ENCODE measurements at regions not wholly inside any gene's neighbourhood (a gene's known extent, or its start where the extent isn't known, plus 50 kb on each side); places are given as distances from the start of the nearest gene placed in this dataset.

- TF ChIP-seq ZFX (IDR thresholded peaks at IDR 0.05) (no peak), CTCF (conservative IDR thresholded peaks at IDR 0.05) (no peak)
- no peak overlapping the region for H3K27ac ChIP-seq
Measured at GRCh38 chr9:20216438-20216837, 405.9 kb downstream of the MLLT3 start.

GRCh38 chr9:20215552-20215951, 406.7 kb downstream of the MLLT3 start:
- TF ChIP-seq CTCF (conservative IDR thresholded peaks at IDR 0.05) = no peak
- no peak for TF ChIP-seq ZFX (IDR thresholded peaks at IDR 0.05)
- no peak overlapping the region for H3K27ac ChIP-seq

- TF ChIP-seq ZFX (IDR thresholded peaks at IDR 0.05) (no peak), CTCF (conservative IDR thresholded peaks at IDR 0.05) (no peak)
- no peak overlapping the region for H3K27ac ChIP-seq
Measured at GRCh38 chr9:20212806-20213205, 409.5 kb downstream of the MLLT3 start.

GRCh38 chr9:20209391-20210340, 412.6 kb downstream of the MLLT3 start:
- no peak for TF ChIP-seq ZFX (IDR thresholded peaks at IDR 0.05)
- TF ChIP-seq CTCF (conservative IDR thresholded peaks at IDR 0.05) = no peak
- no peak overlapping the region for H3K27ac ChIP-seq

GRCh38 chr9:20208961-20209371, 413.3 kb downstream of the MLLT3 start:
- TF ChIP-seq CTCF (conservative IDR thresholded peaks at IDR 0.05) (no peak), ZFX (IDR thresholded peaks at IDR 0.05) (no peak)
- no peak overlapping the region for H3K27ac ChIP-seq

- H3K27ac ChIP-seq = no peak overlapping the region
- TF ChIP-seq ZFX (IDR thresholded peaks at IDR 0.05) (no peak), CTCF (conservative IDR thresholded peaks at IDR 0.05) (no peak)
Measured at GRCh38 chr9:20208226-20208625, 414.1 kb downstream of the MLLT3 start.

GRCh38 chr9:20207176-20207575, 415.1 kb downstream of the MLLT3 start:
- TF ChIP-seq CTCF (conservative IDR thresholded peaks at IDR 0.05) (no peak), ZFX (IDR thresholded peaks at IDR 0.05) (no peak)
- no peak overlapping the region for H3K27ac ChIP-seq

Data from C4-2B (cell line).